Ascending aorta (tissue), 2 donors: ENCODE measurements at regions not wholly inside any gene's neighbourhood (a gene's known extent, or its start where the extent isn't known, plus 50 kb on each side); places are given as distances from the start of the nearest gene placed in this dataset.

Experiments
- DNase-seq, 2 donors: peaks; one replicate each; pipeline ENCODE4 v3.0.0-alpha.2; 2019; ENCODE audit warnings: low spot score in 2 of 2
- H3K27ac ChIP-seq, 2 donors: fragments of 200-600 bp; sonication (generic); one replicate each; pipeline ENCODE4 v1.5.1; 2016 to 2017; ENCODE audit warnings: mild to moderate bottlenecking in 1 of 2
- H3K27me3 ChIP-seq: fragments of 200-600 bp; sonication (generic); one replicate; pipeline ENCODE4 v1.5.1; 2017
- H3K36me3 ChIP-seq, 2 donors: fragments of 200-600 bp; sonication (generic); one replicate each; pipeline ENCODE4 v1.5.1; 2016
- H3K4me1 ChIP-seq, 2 donors: fragments of 200-600 bp; sonication (generic); one replicate each; pipeline ENCODE4 v1.5.1; 2016 to 2017; ENCODE audit warnings: mild to moderate bottlenecking in 1 of 2
- H3K4me3 ChIP-seq, 2 donors: fragments of 200-600 bp; sonication (generic); one replicate each; pipeline ENCODE4 v1.5.1; 2016 to 2017; ENCODE audit warnings: mild to moderate bottlenecking in 1 of 2
- H3K9me3 ChIP-seq, 2 donors: fragments of 200-600 bp; sonication (generic); one replicate each; pipeline ENCODE4 v1.5.1; 2016
- intact Hi-C: fragments of 100-400 bp; cut with DNase I; formaldehyde crosslinking; loops from one replicate; pipeline ENCODE4 v1.15.1; 2023
- TF ChIP-seq, protein P1 (sequence below), 3 experiments: fragments of 200-600 bp in 2 of 3; fragments of 450-650 bp in 1 of 3; sonication (generic) in 2 of 3; IDR thresholded peaks; one replicate each; pipeline ENCODE4 v1.5.1; 2016 to 2019; ENCODE audit warnings: antibody characterized with exemption in 3 of 3, mild to moderate bottlenecking in 1 of 3, moderate library complexity in 1 of 3

DNA sequence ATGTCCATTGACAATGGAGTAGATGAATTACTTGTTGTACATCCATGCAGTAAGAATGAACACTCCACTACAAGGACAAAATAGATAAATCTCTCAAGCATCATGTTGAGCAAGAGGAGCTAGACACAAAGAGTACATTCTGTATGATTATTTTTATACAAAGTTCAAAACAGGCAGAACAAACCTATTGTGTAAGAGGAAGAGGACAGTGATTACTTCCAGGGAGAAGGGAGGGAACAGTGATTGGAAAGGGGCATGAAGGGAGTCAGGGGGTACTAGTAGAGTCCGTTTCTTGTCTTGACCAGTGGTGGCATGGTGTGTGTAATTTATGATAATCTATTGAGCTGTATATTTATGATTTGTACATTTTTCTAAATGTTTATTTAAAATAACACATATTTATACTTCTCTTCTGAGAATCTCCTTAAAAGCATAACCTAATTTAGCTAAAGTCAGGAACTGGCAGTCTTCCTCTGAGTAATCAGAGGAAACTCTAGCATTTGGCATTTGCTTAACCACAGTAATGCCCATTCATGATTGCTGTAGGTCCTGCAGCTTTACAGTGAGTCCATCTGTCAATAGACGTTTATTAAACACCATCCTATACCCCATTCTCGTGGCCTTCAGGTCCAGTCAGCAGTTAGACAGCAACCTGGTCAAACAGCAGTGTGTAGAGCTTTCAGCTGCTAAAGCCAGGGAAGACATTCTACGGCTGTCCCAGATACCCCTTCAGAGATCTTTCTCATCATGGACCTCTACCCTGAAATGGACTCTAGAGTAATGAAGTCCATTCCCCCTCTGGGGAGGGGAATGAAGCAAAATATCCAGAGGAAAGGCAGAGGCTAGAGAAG lies 114.1 kb upstream of the GALNT2 start:
- no peak overlapping the region for H3K4me3 ChIP-seq
- no peaks in the 10 kb centered on the region for H3K9me3 ChIP-seq
- DNase-seq: no peak
- H3K27ac ChIP-seq: no peak overlapping the region
- H3K27me3 ChIP-seq: no peaks in the 10 kb centered on the region
- TF ChIP-seq, protein P1, sequence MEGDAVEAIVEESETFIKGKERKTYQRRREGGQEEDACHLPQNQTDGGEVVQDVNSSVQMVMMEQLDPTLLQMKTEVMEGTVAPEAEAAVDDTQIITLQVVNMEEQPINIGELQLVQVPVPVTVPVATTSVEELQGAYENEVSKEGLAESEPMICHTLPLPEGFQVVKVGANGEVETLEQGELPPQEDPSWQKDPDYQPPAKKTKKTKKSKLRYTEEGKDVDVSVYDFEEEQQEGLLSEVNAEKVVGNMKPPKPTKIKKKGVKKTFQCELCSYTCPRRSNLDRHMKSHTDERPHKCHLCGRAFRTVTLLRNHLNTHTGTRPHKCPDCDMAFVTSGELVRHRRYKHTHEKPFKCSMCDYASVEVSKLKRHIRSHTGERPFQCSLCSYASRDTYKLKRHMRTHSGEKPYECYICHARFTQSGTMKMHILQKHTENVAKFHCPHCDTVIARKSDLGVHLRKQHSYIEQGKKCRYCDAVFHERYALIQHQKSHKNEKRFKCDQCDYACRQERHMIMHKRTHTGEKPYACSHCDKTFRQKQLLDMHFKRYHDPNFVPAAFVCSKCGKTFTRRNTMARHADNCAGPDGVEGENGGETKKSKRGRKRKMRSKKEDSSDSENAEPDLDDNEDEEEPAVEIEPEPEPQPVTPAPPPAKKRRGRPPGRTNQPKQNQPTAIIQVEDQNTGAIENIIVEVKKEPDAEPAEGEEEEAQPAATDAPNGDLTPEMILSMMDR (IDR thresholded peaks at IDR 0.05): no peak
- no peaks in the 10 kb centered on the region for H3K4me1 ChIP-seq
- intact Hi-C loops: no loop called here
- H3K36me3 ChIP-seq: no peaks in the 10 kb centered on the region

GRCh38 chr1:229953736-229954326 lies 113.2 kb upstream of the GALNT2 start:
- Histone ChIP-seq H3K4me1 (no peaks in the 10 kb centered on the region), H3K27me3 (no peaks in the 10 kb centered on the region), H3K4me3 (no peak overlapping the region), H3K36me3 (no peaks in the 10 kb centered on the region), H3K9me3 (no peaks in the 10 kb centered on the region), H3K27ac (no peak overlapping the region)
- intact Hi-C loops: no loop called here
- TF ChIP-seq, protein P1 (IDR thresholded peaks at IDR 0.05): no peak
- DNase-seq: no peak

GRCh38 chr1:229964281-229964680 lies 102.8 kb upstream of the GALNT2 start:
- H3K27ac ChIP-seq: no peak overlapping the region
- H3K9me3 ChIP-seq: no peaks in the 10 kb centered on the region
- H3K36me3 ChIP-seq: no peaks in the 10 kb centered on the region
- intact Hi-C loops: no loop called here
- H3K27me3 ChIP-seq: no peaks in the 10 kb centered on the region
- TF ChIP-seq, protein P1 (IDR thresholded peaks at IDR 0.05): no peak
- H3K4me1 ChIP-seq: no peaks in the 10 kb centered on the region
- no peak overlapping the region for H3K4me3 ChIP-seq
- DNase-seq: no peak

GRCh38 chr1:229970714-229971113 lies 96.3 kb upstream of the GALNT2 start:
- Histone ChIP-seq H3K27me3 (no peaks in the 10 kb centered on the region), H3K36me3 (no peaks in the 10 kb centered on the region), H3K9me3 (peaks cover 0 to 2% of the 10 kb centered on the region in 2 donors), H3K4me1 (no peaks in the 10 kb centered on the region), H3K27ac (no peak overlapping the region), H3K4me3 (no peak overlapping the region)
- intact Hi-C loops: no loop called here
- DNase-seq: no peak
- TF ChIP-seq, protein P1 (IDR thresholded peaks at IDR 0.05): no peak

DNA sequence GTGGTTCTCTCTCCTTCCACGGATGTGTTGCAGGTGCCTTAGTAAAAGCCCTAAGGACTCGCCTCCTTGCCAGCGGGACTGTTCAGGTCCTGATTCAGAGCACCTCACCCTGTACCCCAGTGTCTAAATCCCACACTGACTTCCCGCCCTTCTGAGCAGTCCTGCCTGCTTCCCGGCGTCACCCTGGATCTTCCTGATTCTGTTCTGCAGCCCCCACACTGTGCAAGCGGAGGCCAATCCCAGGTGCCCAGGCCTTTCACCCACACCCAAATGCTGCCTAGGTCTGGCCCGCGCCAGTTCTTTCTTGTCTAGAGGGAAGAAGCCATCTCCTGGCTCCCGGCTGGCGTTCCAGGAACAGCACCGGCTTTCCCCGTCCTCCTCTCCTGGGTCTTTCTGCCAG lies 95.9 kb upstream of the GALNT2 start:
- Histone ChIP-seq H3K4me1 (no peaks in the 10 kb centered on the region), H3K27me3 (no peaks in the 10 kb centered on the region), H3K4me3 (no peak overlapping the region), H3K9me3 (peaks cover 3 to 6% of the 10 kb centered on the region in 2 donors), H3K27ac (no peak overlapping the region), H3K36me3 (no peaks in the 10 kb centered on the region)
- TF ChIP-seq, protein P1 (IDR thresholded peaks at IDR 0.05): no peak
- DNase-seq: no peak
- intact Hi-C loops: no loop called here
